Stimulated activated CD4-positive, alpha-beta T cell treated with anti-CD3 and anti-CD28 coated beads, TNF-alpha, amount 100 ng/mL, for 48 hours (primary cell): ENCODE measurements at regions not wholly inside any gene's neighbourhood (a gene's known extent, or its start where the extent isn't known, plus 50 kb on each side); places are given as distances from the start of the nearest gene placed in this dataset.
"Not testable (repeated sequence)": the region's sequence is repeated elsewhere in the genome, so short reads cannot be mapped to it uniquely, and the experiment has no call there.

Source experiments
- DNase-seq, 3 donors: peaks; one replicate each; pipeline ENCODE4 v3.0.0-alpha.2; 2020; ENCODE audit warnings: low read depth in 3 of 3

DNA sequence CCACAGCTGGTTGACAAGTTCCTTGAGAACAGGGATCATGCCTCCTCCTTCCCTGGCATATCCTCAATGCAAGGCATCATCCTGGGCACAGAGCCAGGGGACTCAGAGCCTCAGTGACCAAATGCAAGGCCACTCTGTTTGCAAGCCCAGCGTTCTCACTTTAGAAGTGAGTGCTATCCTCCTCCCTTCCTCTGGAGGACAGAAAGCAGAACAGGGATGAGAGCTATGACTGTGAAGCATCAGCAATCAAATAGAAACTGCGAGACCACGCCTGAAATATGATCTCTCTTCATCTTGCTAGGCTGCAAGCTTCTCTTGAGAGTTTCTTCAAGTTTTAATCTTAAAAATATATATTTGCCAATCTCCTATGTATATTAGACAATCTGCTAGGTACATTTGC is 119.8 kb downstream of the LRATD1 start:
- DNase-seq: no peak

GRCh38 chr2:14756122-14756541 is 123.6 kb downstream of the LRATD1 start:
- DNase-seq: no peak

DNA sequence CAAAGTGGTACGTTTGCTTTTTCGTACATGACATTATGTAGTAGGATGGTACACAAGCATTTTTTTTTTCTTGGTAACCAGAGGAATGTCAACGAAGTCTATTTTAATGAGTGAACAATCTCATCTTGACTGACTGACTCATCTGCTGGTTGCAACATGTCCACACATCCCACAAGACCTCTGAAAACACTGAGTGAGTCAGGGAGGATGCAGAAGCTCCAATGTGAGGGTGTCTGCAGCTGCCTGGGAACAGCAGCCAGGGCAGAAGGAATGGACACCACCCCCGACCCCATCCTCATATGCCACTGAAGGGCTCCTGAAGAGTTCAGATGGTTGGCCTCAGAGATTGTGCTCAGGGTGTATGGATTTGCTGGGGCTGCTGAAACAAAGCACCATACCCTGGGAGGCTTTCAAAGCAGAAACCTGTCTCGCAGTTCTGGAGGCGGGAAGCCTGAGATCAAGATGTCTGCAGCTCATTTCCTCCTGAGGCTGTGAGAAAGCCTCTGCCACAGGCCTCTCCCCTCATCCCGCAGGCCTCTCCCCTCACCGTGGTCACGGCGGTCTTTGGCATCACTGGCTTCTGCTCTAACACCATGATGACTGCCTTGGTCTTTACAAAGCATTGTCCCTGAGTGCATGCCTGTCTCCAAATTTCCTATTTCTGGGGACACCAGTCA is 124.6 kb downstream of the LRATD1 start:
- DNase-seq: no peak

- DNase-seq: no peak
Observed at GRCh38 chr2:14759082-14759481, 126.6 kb downstream of the LRATD1 start.

DNA sequence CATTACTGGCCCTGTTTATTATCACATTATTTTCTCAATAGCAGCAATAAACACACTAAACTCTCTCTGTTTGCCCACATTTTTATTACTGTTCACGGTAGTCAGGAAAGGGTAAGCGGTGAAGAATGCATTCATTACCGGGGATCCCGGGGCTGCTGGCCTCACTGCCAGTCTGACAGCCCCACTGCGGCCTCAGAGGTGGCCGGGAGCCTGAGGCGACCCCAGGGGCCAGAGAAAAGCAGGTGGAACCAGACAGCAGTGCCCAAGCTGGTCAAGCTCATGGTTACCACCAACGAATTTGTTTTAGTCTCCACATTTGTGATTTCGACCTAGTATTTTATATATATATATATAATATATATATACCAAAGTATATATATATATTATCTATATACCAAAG is 127.7 kb downstream of the LRATD1 start:
- no peak for DNase-seq

GRCh38 chr2:14761118-14761517 is 128.6 kb downstream of the LRATD1 start:
- no peak for DNase-seq

- DNase-seq: no peak
Observed at GRCh38 chr2:14773696-14774095, 141.2 kb downstream of the LRATD1 start.

DNA sequence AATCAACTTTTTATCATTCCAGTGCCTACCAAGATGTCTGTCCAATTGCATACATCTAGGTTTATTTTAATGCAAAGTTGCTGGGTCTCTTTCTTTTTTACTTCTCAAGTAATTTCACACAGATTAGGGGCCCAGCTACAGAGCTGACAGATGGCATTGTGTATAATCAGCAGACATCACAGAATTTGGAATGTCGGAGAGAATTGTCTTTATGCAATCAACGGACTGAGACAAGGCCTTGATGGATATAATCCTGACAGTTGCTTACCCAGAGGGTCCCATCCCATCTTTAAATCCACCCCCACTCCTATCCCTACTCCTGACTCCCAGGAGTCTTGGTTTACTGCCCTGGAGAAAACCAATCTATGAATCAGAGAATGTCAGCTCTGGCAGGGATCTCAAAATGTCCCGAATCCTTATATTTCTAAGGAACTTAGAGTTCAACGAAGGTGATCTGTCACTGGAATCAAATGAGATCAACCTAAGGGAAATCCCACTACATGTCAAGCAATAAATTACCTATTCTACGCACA is 142.0 kb downstream of the LRATD1 start:
- no peak for DNase-seq

DNA sequence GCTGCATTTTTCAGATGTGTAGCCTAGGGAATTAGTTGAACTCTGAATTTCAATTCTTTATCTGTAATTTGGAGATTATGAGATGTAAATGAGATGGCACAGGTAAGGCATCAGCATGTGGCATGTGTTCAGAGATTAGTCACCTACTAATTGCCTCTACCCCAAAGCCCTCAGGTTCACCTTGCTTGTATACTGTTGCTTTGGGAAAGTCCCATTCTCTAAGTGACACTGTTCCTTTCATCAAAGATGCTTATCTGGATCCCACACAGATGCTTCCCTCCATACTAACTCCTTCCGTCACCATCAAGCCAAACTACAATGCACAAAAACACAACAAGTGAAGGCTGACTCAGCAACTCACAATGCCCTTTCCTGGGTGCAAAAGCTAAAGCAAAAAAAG is 143.7 kb downstream of the LRATD1 start:
- DNase-seq: no peak

- DNase-seq: no peak
Observed at GRCh38 chr2:14778015-14778414, 145.5 kb downstream of the LRATD1 start.

GRCh38 chr2:14779252-14779651 is 146.7 kb downstream of the LRATD1 start:
- no peak for DNase-seq

DNA sequence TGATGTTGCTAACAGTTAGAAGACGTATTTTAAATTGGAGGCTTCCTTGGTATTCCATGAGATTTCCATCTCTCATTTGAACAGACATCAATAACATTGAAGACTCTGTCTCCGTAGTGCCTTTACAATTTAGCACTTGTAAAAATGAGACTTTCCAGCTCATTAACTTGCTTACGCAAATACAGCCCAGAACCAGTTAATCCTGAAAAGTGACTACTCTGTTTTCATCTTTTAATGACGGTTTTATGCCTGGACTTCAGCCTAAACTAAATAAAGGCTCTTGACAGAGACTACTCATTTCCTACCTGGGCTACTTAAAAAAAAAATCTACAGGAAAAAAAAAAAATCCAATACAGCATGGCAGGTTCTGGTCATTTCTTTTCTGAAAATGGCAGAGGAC is 148.6 kb downstream of the LRATD1 start:
- DNase-seq: no peak

DNA sequence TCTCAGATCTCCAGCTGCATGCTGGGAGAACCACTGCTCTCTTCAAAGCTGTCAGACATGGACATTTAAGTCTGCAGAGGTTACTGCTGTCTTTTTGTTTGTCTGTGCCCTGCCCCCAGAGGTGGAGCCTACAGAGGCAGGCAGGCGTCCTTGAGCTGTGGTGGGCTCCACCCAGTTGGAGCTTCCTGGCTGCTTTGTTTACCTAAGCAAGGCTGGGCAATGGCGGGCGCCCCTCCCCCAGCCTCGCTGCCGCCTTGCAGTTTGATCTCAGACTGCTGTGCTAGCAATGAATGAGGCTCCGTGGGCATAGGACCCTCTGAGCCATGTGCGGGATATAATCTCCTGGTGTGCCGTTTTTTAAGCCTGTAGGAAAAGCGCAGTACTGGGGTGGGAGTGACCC is 156.3 kb downstream of the LRATD1 start:
- DNase-seq: not testable (repeated sequence)

- DNase-seq: no peak
Observed at GRCh38 chr2:14790041-14790640, 157.6 kb downstream of the LRATD1 start.

- no peak for DNase-seq
Observed at GRCh38 chr2:14803994-14804393, 171.5 kb downstream of the LRATD1 start.

DNA sequence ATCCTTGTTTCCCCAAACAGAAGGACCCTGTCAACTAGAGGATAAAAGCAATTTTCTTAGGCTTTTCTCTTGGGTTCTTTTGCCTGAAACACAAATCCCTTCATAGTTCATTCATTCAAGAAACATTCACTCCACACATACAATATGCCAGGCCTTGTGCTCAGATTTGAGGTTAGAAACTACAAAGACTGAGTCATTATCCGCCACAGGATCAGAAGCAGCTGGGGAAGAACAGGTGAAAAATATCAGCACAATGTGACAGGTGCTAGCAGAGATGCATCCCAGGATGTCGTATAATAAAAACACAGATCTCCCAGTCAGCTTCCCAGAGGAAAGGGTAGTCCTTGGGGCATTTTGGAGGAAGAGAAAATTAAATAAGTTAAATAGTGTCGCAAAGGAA is 172.4 kb downstream of the LRATD1 start:
- DNase-seq: no peak

DNA sequence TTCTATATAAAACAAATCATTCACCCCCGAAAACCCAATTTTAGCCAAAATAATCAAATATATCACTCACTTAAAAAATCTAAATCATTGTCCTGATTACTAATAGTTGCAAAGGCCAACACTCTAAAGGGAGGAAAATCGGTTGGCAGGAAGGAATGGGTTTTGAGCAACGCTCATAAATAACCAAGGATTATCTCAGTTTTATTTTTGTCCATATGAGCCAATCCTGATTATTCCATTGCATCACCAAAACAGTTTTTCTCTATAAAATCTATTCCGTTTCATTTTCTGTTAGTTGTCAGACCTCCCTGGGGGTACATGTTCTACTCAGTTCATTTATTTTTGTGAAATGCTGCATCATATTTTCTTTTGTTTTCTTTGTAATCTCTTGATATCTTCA is 174.1 kb downstream of the LRATD1 start:
- DNase-seq: no peak

GRCh38 chr2:14815201-14815600 is 182.7 kb downstream of the LRATD1 start:
- DNase-seq: no peak

GRCh38 chr2:14816069-14817060 is 183.8 kb downstream of the LRATD1 start:
- no peak for DNase-seq

DNA sequence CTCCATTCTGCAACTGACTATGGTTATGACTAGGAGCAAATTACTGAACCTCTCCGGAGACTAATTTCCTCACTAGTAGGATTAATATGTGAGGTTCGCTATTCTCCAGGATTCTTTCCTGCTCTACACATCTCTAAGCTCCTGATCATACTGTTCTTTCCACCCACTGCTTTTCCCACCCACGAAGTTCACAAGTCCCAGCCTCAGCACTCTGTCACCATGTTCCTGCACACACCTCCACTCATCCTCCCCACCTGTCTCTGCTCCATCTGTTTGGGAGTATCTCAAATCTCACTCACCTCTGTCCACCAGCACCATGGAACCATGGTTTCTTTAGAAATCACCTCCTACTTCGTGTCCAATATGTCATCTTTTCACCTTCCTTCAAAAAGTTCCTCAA is 185.3 kb downstream of the LRATD1 start:
- no peak for DNase-seq

- no peak for DNase-seq
Observed at GRCh38 chr2:14826518-14826917, 194.0 kb downstream of the LRATD1 start.
